K562 (cell line): ENCODE measurements at regions not wholly inside any gene's neighbourhood (a gene's known extent, or its start where the extent isn't known, plus 50 kb on each side); places are given as distances from the start of the nearest gene placed in this dataset.
"Not testable (repeated sequence)": the region's sequence is repeated elsewhere in the genome, so short reads cannot be mapped to it uniquely, and the experiment has no call there.

Experiments
- NR3C1 ChIP-seq: sonication (generic); formaldehyde crosslinking; IDR thresholded peaks from 2 replicates; pipeline ENCODE4 v1.8.1; 2022; ENCODE audit warnings: missing genetic modification reagents
- PHF8 ChIP-seq: fragments of 200-600 bp; sonication (generic); IDR thresholded peaks from 2 replicates; pipeline ENCODE4 v1.6.1; 2012; ENCODE audit warnings: mixed run types, mild to moderate bottlenecking, inconsistent platforms, low read length, moderate library complexity, borderline replicate concordance
- PURB ChIP-seq: sonication (generic); formaldehyde crosslinking; IDR thresholded peaks from 2 replicates; pipeline ENCODE4 v1.9.0; 2021; ENCODE audit warnings: low read depth, mild to moderate bottlenecking, missing genetic modification reagents
- RCOR1 ChIP-seq, 2 experiments: IDR thresholded peaks; 2 replicates each; pipeline ENCODE4 v1.6.1; 2012; ENCODE audit warnings: low read depth in 2 of 2, low read length in 2 of 2, borderline replicate concordance in 1 of 2, improper control_type of control experiment in 1 of 2
- TAF7 ChIP-seq: fragments of 450-650 bp; IDR thresholded peaks from 2 replicates; pipeline ENCODE4 v1.6.1; 2016; ENCODE audit warnings: missing genetic modification characterization, missing compliant biosample characterization
- TARDBP ChIP-seq: fragments of 450-650 bp; IDR thresholded peaks from 2 replicates; pipeline ENCODE4 v1.6.1; 2016
- TF ChIP-seq, protein P1 (sequence below): sonication (generic); formaldehyde crosslinking; IDR thresholded peaks from 2 replicates; pipeline ENCODE4 v1.8.0; 2022; ENCODE audit warnings: mild to moderate bottlenecking, missing genetic modification reagents

- TF ChIP-seq TARDBP; NR3C1 (CRISPR knock-in tag); PURB (CRISPR knock-in tag); RCOR1 (IDR thresholded peaks at IDR 0.05; ENCODE audit: borderline replicate concordance in 1 of 2, low read depth in 2 of 2, low read length in 2 of 2); PHF8; TAF7: not testable (repeated sequence)
- TF ChIP-seq, protein P1, sequence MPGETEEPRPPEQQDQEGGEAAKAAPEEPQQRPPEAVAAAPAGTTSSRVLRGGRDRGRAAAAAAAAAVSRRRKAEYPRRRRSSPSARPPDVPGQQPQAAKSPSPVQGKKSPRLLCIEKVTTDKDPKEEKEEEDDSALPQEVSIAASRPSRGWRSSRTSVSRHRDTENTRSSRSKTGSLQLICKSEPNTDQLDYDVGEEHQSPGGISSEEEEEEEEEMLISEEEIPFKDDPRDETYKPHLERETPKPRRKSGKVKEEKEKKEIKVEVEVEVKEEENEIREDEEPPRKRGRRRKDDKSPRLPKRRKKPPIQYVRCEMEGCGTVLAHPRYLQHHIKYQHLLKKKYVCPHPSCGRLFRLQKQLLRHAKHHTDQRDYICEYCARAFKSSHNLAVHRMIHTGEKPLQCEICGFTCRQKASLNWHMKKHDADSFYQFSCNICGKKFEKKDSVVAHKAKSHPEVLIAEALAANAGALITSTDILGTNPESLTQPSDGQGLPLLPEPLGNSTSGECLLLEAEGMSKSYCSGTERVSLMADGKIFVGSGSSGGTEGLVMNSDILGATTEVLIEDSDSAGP (CRISPR knock-in tag) = not testable (repeated sequence)
Measured at GRCh38 chr10:53035823-53036222, 263.2 kb upstream of the MBL2 start.
